GM18502 (cell line): ENCODE measurements at regions not wholly inside any gene's neighbourhood (a gene's known extent, or its start where the extent isn't known, plus 50 kb on each side); places are given as distances from the start of the nearest gene placed in this dataset.
"Not testable (repeated sequence)": the region's sequence is repeated elsewhere in the genome, so short reads cannot be mapped to it uniquely, and the experiment has no call there.

ENCODE experiments used
- ATAC-seq: cut with Tn5 transposase; IDR thresholded peaks from one replicate; pipeline ENCODE4 v1.9.1; 2021; ENCODE audit warnings: mild to moderate bottlenecking; ENCODE audit not compliant: unreplicated experiment, poor library complexity

- not testable (repeated sequence) for ATAC-seq
Measured at GRCh38 chr2:111544006-111544405, 340.0 kb downstream of the ANAPC1 start.

GRCh38 chr2:111545723-111546431, 338.1 kb downstream of the ANAPC1 start:
- not testable (repeated sequence) for ATAC-seq

- ATAC-seq = not testable (repeated sequence)
Measured at GRCh38 chr2:111546578-111546977, 337.4 kb downstream of the ANAPC1 start.

- ATAC-seq = not testable (repeated sequence)
Measured at GRCh38 chr2:111549174-111549573, 334.8 kb downstream of the ANAPC1 start.

- not testable (repeated sequence) for ATAC-seq
Measured at GRCh38 chr2:111551428-111551827, 332.6 kb downstream of the ANAPC1 start.

- ATAC-seq = not testable (repeated sequence)
Measured at GRCh38 chr2:111552625-111553024, 331.4 kb downstream of the ANAPC1 start.

GRCh38 chr2:111559301-111559700, 324.7 kb downstream of the ANAPC1 start:
- not testable (repeated sequence) for ATAC-seq

- ATAC-seq = not testable (repeated sequence)
Measured at GRCh38 chr2:111559814-111560213, 324.2 kb downstream of the ANAPC1 start.

- not testable (repeated sequence) for ATAC-seq
Measured at GRCh38 chr2:111566068-111566467, 317.9 kb downstream of the ANAPC1 start.

- not testable (repeated sequence) for ATAC-seq
Measured at GRCh38 chr2:111567233-111567632, 316.8 kb downstream of the ANAPC1 start.

GRCh38 chr2:111569356-111570199, 314.4 kb downstream of the ANAPC1 start:
- not testable (repeated sequence) for ATAC-seq

- peak; percentile 79 for ATAC-seq
Measured at GRCh38 chr2:111570300-111571114, 313.5 kb downstream of the ANAPC1 start.

GRCh38 chr2:111574803-111575202, 309.2 kb downstream of the ANAPC1 start:
- not testable (repeated sequence) for ATAC-seq

GRCh38 chr2:111577154-111577885, 306.7 kb downstream of the ANAPC1 start:
- ATAC-seq = not testable (repeated sequence)

- not testable (repeated sequence) for ATAC-seq
Measured at GRCh38 chr2:111579500-111580134, 304.4 kb downstream of the ANAPC1 start.

GRCh38 chr2:111580616-111581015, 303.4 kb downstream of the ANAPC1 start:
- not testable (repeated sequence) for ATAC-seq

- ATAC-seq = not testable (repeated sequence)
Measured at GRCh38 chr2:111582090-111582489, 301.9 kb downstream of the ANAPC1 start.

GRCh38 chr2:111583480-111583879, 300.5 kb downstream of the ANAPC1 start:
- not testable (repeated sequence) for ATAC-seq

- not testable (repeated sequence) for ATAC-seq
Measured at GRCh38 chr2:111584540-111584939, 299.5 kb downstream of the ANAPC1 start.
